ENCODE measurements at regions not wholly inside any gene's neighbourhood (a gene's known extent, or its start where the extent isn't known, plus 50 kb on each side); places are given as distances from the start of the nearest gene placed in this dataset.

DNA sequence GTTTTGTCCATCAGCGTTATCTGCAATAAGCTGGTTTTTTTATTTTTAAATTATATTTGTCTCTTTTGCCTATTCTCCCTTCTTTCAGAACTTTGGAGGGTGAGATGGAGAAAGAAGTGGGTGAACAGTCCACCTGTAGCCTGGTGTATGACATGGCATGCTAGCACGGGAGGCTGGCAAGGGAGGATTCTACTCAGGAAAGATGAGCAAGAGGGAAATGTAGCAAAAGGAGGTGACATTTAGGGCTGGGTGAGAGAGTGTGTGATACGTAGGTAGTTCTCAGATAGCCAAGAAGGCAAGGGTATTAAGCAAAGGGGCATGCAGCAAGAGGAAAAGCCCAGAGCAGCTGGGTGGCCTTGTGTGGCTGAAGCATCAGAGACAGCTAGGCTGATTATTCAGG, 612.9 kb upstream of the IGFBP3 start:
- TF ChIP-seq, protein P1, sequence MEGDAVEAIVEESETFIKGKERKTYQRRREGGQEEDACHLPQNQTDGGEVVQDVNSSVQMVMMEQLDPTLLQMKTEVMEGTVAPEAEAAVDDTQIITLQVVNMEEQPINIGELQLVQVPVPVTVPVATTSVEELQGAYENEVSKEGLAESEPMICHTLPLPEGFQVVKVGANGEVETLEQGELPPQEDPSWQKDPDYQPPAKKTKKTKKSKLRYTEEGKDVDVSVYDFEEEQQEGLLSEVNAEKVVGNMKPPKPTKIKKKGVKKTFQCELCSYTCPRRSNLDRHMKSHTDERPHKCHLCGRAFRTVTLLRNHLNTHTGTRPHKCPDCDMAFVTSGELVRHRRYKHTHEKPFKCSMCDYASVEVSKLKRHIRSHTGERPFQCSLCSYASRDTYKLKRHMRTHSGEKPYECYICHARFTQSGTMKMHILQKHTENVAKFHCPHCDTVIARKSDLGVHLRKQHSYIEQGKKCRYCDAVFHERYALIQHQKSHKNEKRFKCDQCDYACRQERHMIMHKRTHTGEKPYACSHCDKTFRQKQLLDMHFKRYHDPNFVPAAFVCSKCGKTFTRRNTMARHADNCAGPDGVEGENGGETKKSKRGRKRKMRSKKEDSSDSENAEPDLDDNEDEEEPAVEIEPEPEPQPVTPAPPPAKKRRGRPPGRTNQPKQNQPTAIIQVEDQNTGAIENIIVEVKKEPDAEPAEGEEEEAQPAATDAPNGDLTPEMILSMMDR (conservative IDR thresholded peaks at IDR 0.05; ENCODE audit: low read length), result no peak
- TF ChIP-seq EZH2phosphoT487 (IDR thresholded peaks at IDR 0.05; ENCODE audit: borderline replicate concordance, low read depth, low read length), result no peak
